ENCODE measurements at regions not wholly inside any gene's neighbourhood (a gene's known extent, or its start where the extent isn't known, plus 50 kb on each side); places are given as distances from the start of the nearest gene placed in this dataset.
"Not testable (repeated sequence)": the region's sequence is repeated elsewhere in the genome, so short reads cannot be mapped to it uniquely, and the experiment has no call there.

- H3K4me3 ChIP-seq (ENCODE audit: low read length); DNase-seq (ENCODE audit: low read depth, low spot score): not testable (repeated sequence)
Measured at GRCh38 chr2:87568554-87569278, 179.2 kb upstream of the PLGLB2 start.

- not testable (repeated sequence) for DNase-seq (ENCODE audit: low read depth, low spot score); H3K4me3 ChIP-seq (ENCODE audit: low read length)
Measured at GRCh38 chr2:87569689-87570397, 178.0 kb upstream of the PLGLB2 start.

GRCh38 chr2:87571889-87572465, 175.9 kb upstream of the PLGLB2 start:
- DNase-seq (ENCODE audit: low read depth, low spot score); H3K4me3 ChIP-seq (ENCODE audit: low read length): not testable (repeated sequence)

GRCh38 chr2:87572906-87573305, 175.0 kb upstream of the PLGLB2 start:
- DNase-seq (ENCODE audit: low read depth, low spot score); H3K4me3 ChIP-seq (ENCODE audit: low read length): not testable (repeated sequence)

GRCh38 chr2:87573386-87574192, 174.3 kb upstream of the PLGLB2 start:
- not testable (repeated sequence) for H3K4me3 ChIP-seq (ENCODE audit: low read length); DNase-seq (ENCODE audit: low read depth, low spot score)

GRCh38 chr2:87574193-87575119, 173.4 kb upstream of the PLGLB2 start:
- H3K4me3 ChIP-seq (ENCODE audit: low read length); DNase-seq (ENCODE audit: low read depth, low spot score): not testable (repeated sequence)

GRCh38 chr2:87575138-87575537, 172.7 kb upstream of the PLGLB2 start:
- not testable (repeated sequence) for H3K4me3 ChIP-seq (ENCODE audit: low read length); DNase-seq (ENCODE audit: low read depth, low spot score)

GRCh38 chr2:87577358-87577757, 170.5 kb upstream of the PLGLB2 start:
- not testable (repeated sequence) for DNase-seq (ENCODE audit: low read depth, low spot score); H3K4me3 ChIP-seq (ENCODE audit: low read length)

- DNase-seq (ENCODE audit: low read depth, low spot score); H3K4me3 ChIP-seq (ENCODE audit: low read length): not testable (repeated sequence)
Measured at GRCh38 chr2:87582152-87582551, 165.7 kb upstream of the PLGLB2 start.

GRCh38 chr2:87582579-87582978, 165.3 kb upstream of the PLGLB2 start:
- not testable (repeated sequence) for H3K4me3 ChIP-seq (ENCODE audit: low read length); DNase-seq (ENCODE audit: low read depth, low spot score)

GRCh38 chr2:87583370-87583769, 164.5 kb upstream of the PLGLB2 start:
- not testable (repeated sequence) for H3K4me3 ChIP-seq (ENCODE audit: low read length); DNase-seq (ENCODE audit: low read depth, low spot score)

- H3K4me3 ChIP-seq (ENCODE audit: low read length); DNase-seq (ENCODE audit: low read depth, low spot score): not testable (repeated sequence)
Measured at GRCh38 chr2:87583803-87584202, 164.1 kb upstream of the PLGLB2 start.

- not testable (repeated sequence) for DNase-seq (ENCODE audit: low read depth, low spot score); H3K4me3 ChIP-seq (ENCODE audit: low read length)
Measured at GRCh38 chr2:87584268-87584906, 163.5 kb upstream of the PLGLB2 start.

GRCh38 chr2:87587934-87588333, 160.0 kb upstream of the PLGLB2 start:
- not testable (repeated sequence) for DNase-seq (ENCODE audit: low read depth, low spot score); H3K4me3 ChIP-seq (ENCODE audit: low read length)

GRCh38 chr2:87592974-87593373, 154.9 kb upstream of the PLGLB2 start:
- not testable (repeated sequence) for H3K4me3 ChIP-seq (ENCODE audit: low read length); DNase-seq (ENCODE audit: low read depth, low spot score)

- H3K4me3 ChIP-seq (ENCODE audit: low read length); DNase-seq (ENCODE audit: low read depth, low spot score): not testable (repeated sequence)
Measured at GRCh38 chr2:87593784-87594610, 153.9 kb upstream of the PLGLB2 start.

- not testable (repeated sequence) for DNase-seq (ENCODE audit: low read depth, low spot score); H3K4me3 ChIP-seq (ENCODE audit: low read length)
Measured at GRCh38 chr2:87594611-87594992, 153.3 kb upstream of the PLGLB2 start.

Measured in Jurkat, Clone E6-1 (cell line).